ENCODE measurements at regions not wholly inside any gene's neighbourhood (a gene's known extent, or its start where the extent isn't known, plus 50 kb on each side); places are given as distances from the start of the nearest gene placed in this dataset.

- TF ChIP-seq POLR2A (IDR thresholded peaks at IDR 0.05): no peak
- no peak for TF ChIP-seq CTCF (IDR thresholded peaks at IDR 0.05)
- TF ChIP-seq POLR2AphosphoS5 (IDR thresholded peaks at IDR 0.05): no peak
- no peak for TF ChIP-seq EP300 (IDR thresholded peaks at IDR 0.05)
Observed at GRCh38 chr9:99693888-99694287, 127.8 kb upstream of the NR4A3 start.
